ENCODE measurements at regions not wholly inside any gene's neighbourhood (a gene's known extent, or its start where the extent isn't known, plus 50 kb on each side); places are given as distances from the start of the nearest gene placed in this dataset.

- Histone ChIP-seq H3K9me3 (replicated peaks; ENCODE audit: control insufficient read depth, insufficient read depth, low read depth, low read length) (peaks cover 4% of the 10 kb centered on the region; the same call in 1 of the 2 replicates), H3K4me3 (no peak overlapping the region), H3K9ac (ENCODE audit: insufficient read depth in 1 of 2, low read depth in 2 of 2, low read length in 2 of 2) (no peak overlapping the region), H3K27me3 (ENCODE audit: control insufficient read depth in 2 of 2, insufficient read depth in 2 of 2, low read length in 2 of 2) (no peaks in the 10 kb centered on the region), H3K9me1 (ENCODE audit: control insufficient read depth, insufficient read depth, low read length) (no peaks in the 10 kb centered on the region), H3K27ac (ENCODE audit: extremely low read depth, low read depth, low read length) (no peak overlapping the region), H3K36me3 (ENCODE audit: control insufficient read depth, insufficient read depth, low read length) (no peaks in the 10 kb centered on the region), H3K4me1 (replicated peaks in 1 of 2; ENCODE audit: control insufficient read depth in 2 of 2, insufficient read depth in 2 of 2, low read length in 2 of 2) (no peaks in the 10 kb centered on the region), H2AFZ (ENCODE audit: low read depth, low read length) (no peak overlapping the region), H4K20me1 (replicated peaks; ENCODE audit: control insufficient read depth, insufficient read depth, low read length) (no peaks in the 10 kb centered on the region), H3K79me2 (ENCODE audit: control insufficient read depth, insufficient read depth, low read length) (no peaks in the 10 kb centered on the region), H3K4me2 (ENCODE audit: insufficient read depth, low read length) (no peak overlapping the region)
- 4% methylated on average over 1 of the region's 1 CpG for WGBS (ENCODE audit: insufficient coverage, low coverage, missing lambda C conversion rate)
- ChIA-PET CTCF (ENCODE audit: low intra/inter-chr PET ratio) (no interaction called here), POLR2A (interaction anchor here (0.6 kb wide), 1 partner anchor 282 kb away, joined by 3 read pairs; no protein-coding TSS in a partner anchor)
- no peak for ATAC-seq
- intact Hi-C loops (cut with micrococcal nuclease) (no loop called here), in situ Hi-C loops (cut with MboI) (no loop called here)
- BruUV-seq (replicated peaks), result no TSS peak
- FAIRE-seq, result no peak
- TF ChIP-seq ZNF449 (CRISPR knock-in tag; IDR thresholded peaks at IDR 0.05), result 0 out of 2 replicates have a peak, but pooled peaks have one; percentile 29
- no peak for TF ChIP-seq GTF3C2 (IDR thresholded peaks at IDR 0.05; ENCODE audit: borderline replicate concordance, extremely low read depth, insufficient read length)
- TF ChIP-seq ZNF507 (tag; conservative IDR thresholded peaks at IDR 0.05), result 0 out of 2 replicates have a peak, but pooled peaks have one; percentile 4
- no peak for DNase-seq (ENCODE audit: extremely low read depth in 1 of 4, low spot score in 3 of 4)
These were observed 1142.4 kb upstream of the MIR17HG start for GRCh38 chr13:90205081-90205480.

Data from K562 (cell line).